HepG2 (cell line): ENCODE measurements at regions not wholly inside any gene's neighbourhood (a gene's known extent, or its start where the extent isn't known, plus 50 kb on each side); places are given as distances from the start of the nearest gene placed in this dataset.

Source experiments
- ATAC-seq: fragments of 200-7000 bp; cut with Tn5 transposase; 3 replicates; pipeline ENCODE4 v1.9.1; 2020; ENCODE audit warnings: mild to moderate bottlenecking, moderate library complexity
- BruUV-seq: library from RNA; stranded (reverse); fragments of 400-500 nt; replicated peaks from 2 replicates; lab custom pipeline; 2021; lab: Mats Ljungman, UMichigan
- CTCF ChIA-PET: fragments of 300-600 bp; formaldehyde crosslinking; extraction: SDS; loops from one replicate; lab custom pipeline; 2021; ENCODE audit warnings: low total read pairs, inconsistent platforms, low intra/inter-chr PET ratio; lab: Yijun Ruan, JAX
- POLR2A ChIA-PET: fragments of 350-600 bp; sonication (Branson Sonifier 250); formaldehyde crosslinking; loops from one replicate; lab custom pipeline; 2020; ENCODE audit warnings: antibody characterized with exemption, inconsistent platforms; lab: Yijun Ruan, JAX
- DNase-seq: peaks from one replicate; pipeline ENCODE4 v3.0.0-alpha.2; 2015; ENCODE audit warnings: low spot score
- FAIRE-seq: peaks from 3 replicates; lab custom pipeline; 2011; peaks lifted over from hg19 to GRCh38; lab: Jason Lieb, UNC
- H2AFZ ChIP-seq: one replicate; pipeline ENCODE4 v1.6.1; 2011; ENCODE audit warnings: low read length, inconsistent platforms
- H3K27ac ChIP-seq: fragments of 300-600 bp; 3 replicates; pipeline ENCODE4 v1.8.0; 2011; ENCODE audit warnings: mixed run types, mild to moderate bottlenecking, mixed read lengths, low read length, inconsistent platforms; ENCODE audit not compliant: insufficient read depth; ENCODE audit errors: extremely low read length
- H3K27me3 ChIP-seq, 2 experiments: fragments of 200-600 bp in 1 of 2; 2 replicates in 1 of 2; 3 replicates in 1 of 2; pipeline versions ENCODE4 v1.6.0 to v1.8.0; 2011; ENCODE audit warnings: low read length in 2 of 2, mild to moderate bottlenecking in 2 of 2, moderate library complexity in 2 of 2, inconsistent platforms in 1 of 2; ENCODE audit not compliant: insufficient read depth in 2 of 2, control insufficient read depth in 1 of 2
- H3K36me3 ChIP-seq, 2 experiments: fragments of 200-600 bp in 1 of 2; replicated peaks in 1 of 2; 2 replicates in 1 of 2; 3 replicates in 1 of 2; pipeline versions ENCODE4 v1.5.1 to v1.8.0; 2011; ENCODE audit warnings: low read length in 2 of 2, inconsistent platforms in 1 of 2; ENCODE audit not compliant: insufficient read depth in 2 of 2, control insufficient read depth in 1 of 2
- H3K4me1 ChIP-seq: 2 replicates; pipeline ENCODE4 v1.5.1; 2012; ENCODE audit warnings: low read length, inconsistent platforms; ENCODE audit not compliant: insufficient read depth
- H3K4me2 ChIP-seq: 2 replicates; pipeline ENCODE4 v1.6.0; 2011; ENCODE audit warnings: low read depth, low read length, inconsistent platforms
- H3K4me3 ChIP-seq, 3 experiments: fragments of 200-600 bp in 1 of 3; sonication (generic), shearing (Covaris generic) in 1 of 3; replicated peaks in 1 of 3; 2 replicates each; pipeline ENCODE4 v1.5.1; 2011 to 2016; ENCODE audit warnings: low read length in 3 of 3, inconsistent platforms in 2 of 3, low read depth in 2 of 3, mild to moderate bottlenecking in 2 of 3, control low read depth in 1 of 3, mixed read lengths in 1 of 3; ENCODE audit not compliant: insufficient read depth in 1 of 3
- H3K79me2 ChIP-seq: one replicate; pipeline ENCODE4 v1.6.1; 2011; ENCODE audit warnings: low read length, inconsistent platforms; ENCODE audit not compliant: insufficient read depth
- H3K9ac ChIP-seq: 2 replicates; pipeline ENCODE4 v1.6.0; 2011; ENCODE audit warnings: mild to moderate bottlenecking, low read depth, low read length, inconsistent platforms; ENCODE audit not compliant: insufficient read depth
- H3K9me3 ChIP-seq: 2 replicates; pipeline ENCODE4 v1.5.1; 2012; ENCODE audit warnings: mild to moderate bottlenecking, low read length
- H4K20me1 ChIP-seq: 2 replicates; pipeline ENCODE4 v1.6.0; 2011; ENCODE audit warnings: inconsistent platforms, mild to moderate bottlenecking, low read length, moderate library complexity; ENCODE audit not compliant: insufficient read depth
- FOXK1 ChIP-seq: sonication (generic); formaldehyde crosslinking; IDR thresholded peaks from 2 replicates; pipeline ENCODE4 v1.4.0; 2020; ENCODE audit warnings: low read depth, missing genetic modification reagents, borderline replicate concordance
- GATA4 ChIP-seq: sonication (generic); IDR thresholded peaks from 2 replicates; pipeline ENCODE4 v1.6.1; 2016; ENCODE audit warnings: antibody characterized with exemption, low read depth, borderline replicate concordance
- MED13 ChIP-seq: sonication (generic); formaldehyde crosslinking; IDR thresholded peaks from 2 replicates; pipeline ENCODE4 v1.5.0; 2020; ENCODE audit warnings: missing genetic modification reagents
- RARA ChIP-seq: IDR thresholded peaks from 2 replicates; pipeline ENCODE4 v1.6.1; 2016; ENCODE audit warnings: missing genetic modification reagents, missing compliant biosample characterization
- REPIN1 ChIP-seq: sonication (generic); formaldehyde crosslinking; IDR thresholded peaks from 2 replicates; pipeline ENCODE4 v1.8.0; 2022; ENCODE audit warnings: missing genetic modification reagents, low read depth, mild to moderate bottlenecking, borderline replicate concordance
- SIX1 ChIP-seq: sonication (generic); formaldehyde crosslinking; IDR thresholded peaks from 2 replicates; pipeline ENCODE4 v1.4.0; 2020; ENCODE audit warnings: missing genetic modification reagents, borderline replicate concordance
- TCF12 ChIP-seq, 2 experiments: fragments of 450-650 bp in 1 of 2; sonication (generic) in 1 of 2; formaldehyde crosslinking in 1 of 2; IDR thresholded peaks; 2 replicates each; pipeline versions ENCODE4 v1.6.1 to v1.8.0; 2017 to 2022; ENCODE audit warnings: antibody characterized with exemption in 1 of 2, mild to moderate bottlenecking in 1 of 2, missing genetic modification reagents in 1 of 2, moderate library complexity in 1 of 2
- ZBTB7B ChIP-seq: sonication (generic); formaldehyde crosslinking; IDR thresholded peaks from 2 replicates; pipeline ENCODE4 v1.4.0; 2020; ENCODE audit warnings: missing genetic modification reagents
- ZMAT3 ChIP-seq: sonication (generic); formaldehyde crosslinking; conservative IDR thresholded peaks from 2 replicates; pipeline ENCODE4 v1.7.0; 2021; ENCODE audit warnings: missing genetic modification reagents
- ZNF678 ChIP-seq: sonication (generic); formaldehyde crosslinking; IDR thresholded peaks from 2 replicates; pipeline ENCODE4 v1.4.0; 2020; ENCODE audit warnings: mild to moderate bottlenecking, missing genetic modification reagents
- ZSCAN31 ChIP-seq: sonication (generic); formaldehyde crosslinking; IDR thresholded peaks from 2 replicates; pipeline ENCODE4 v1.5.0; 2020; ENCODE audit warnings: low read depth, mild to moderate bottlenecking, missing genetic modification reagents
- WGBS: methylation state at CpG from one replicate; pipeline ENCODE4 v1.1.6; 2017; ENCODE audit warnings: low lambda C conversion rate; 5-methylcytosine and 5-hydroxymethylcytosine counted together
- in situ Hi-C: cut with HindIII; loops from 2 replicates; pipeline ENCODE4 v1.10.0; 2017; ENCODE audit warnings: low pct_unique_long_range_greater_than_20kb; ENCODE audit not compliant: extremely low pct_ligation_motif_present
- intact Hi-C: fragments of 100-400 bp; cut with micrococcal nuclease; formaldehyde crosslinking; loops from one replicate; pipeline ENCODE4 v1.10.0; 2022; ENCODE audit not compliant: unreplicated experiment

GRCh38 chr16:79713609-79714309, 113.2 kb upstream of the MAF start:
- Histone ChIP-seq H3K9ac (no peak overlapping the region), H4K20me1 (no peaks in the 10 kb centered on the region), H3K9me3 (peaks cover 41% of the 10 kb centered on the region; the same call in 1 of the 2 replicates), H3K4me3 (no peak overlapping the region), H3K36me3 (no peaks in the 10 kb centered on the region), H2AFZ (no peak overlapping the region), H3K79me2 (no peaks in the 10 kb centered on the region), H3K27ac (no peak overlapping the region), H3K4me1 (no peaks in the 10 kb centered on the region), H3K27me3 (no peaks in the 10 kb centered on the region), H3K4me2 (no peak overlapping the region)
- ChIA-PET POLR2A (no interaction called here), CTCF (no interaction called here)
- ATAC-seq (no peak), FAIRE-seq (no peak), DNase-seq (no peak)
- TF ChIP-seq RARA (CRISPR knock-in tag) (no peak), FOXK1 (CRISPR knock-in tag) (no peak), GATA4 (no peak), ZMAT3 (CRISPR knock-in tag) (no peak), ZBTB7B (CRISPR knock-in tag) (no peak), SIX1 (no peak), REPIN1 (CRISPR knock-in tag) (no peak), MED13 (CRISPR knock-in tag) (no peak), ZNF678 (CRISPR knock-in tag) (no peak), TCF12 (IDR thresholded peaks at IDR 0.05) (no peak), TCF12 (CRISPR knock-in tag; IDR thresholded peaks at IDR 0.05) (no peak), ZSCAN31 (CRISPR knock-in tag) (no peak)
- WGBS: 32% methylated on average over 6 of the region's 6 CpGs
- in situ Hi-C loops: no loop called here
- no TSS peak for BruUV-seq
- intact Hi-C loops: no loop called here
